GM19240 (cell line): ENCODE measurements at regions not wholly inside any gene's neighbourhood (a gene's known extent, or its start where the extent isn't known, plus 50 kb on each side); places are given as distances from the start of the nearest gene placed in this dataset.

Source experiments
- DNase-seq: peaks from one replicate; pipeline ENCODE4 v3.0.0; 2011; ENCODE audit warnings: low spot score; ENCODE audit not compliant: insufficient read length

- no peak for DNase-seq
Measured at GRCh38 chr4:184575306-184575705, 73.9 kb downstream of the CASP3 start.

- no peak for DNase-seq
Measured at GRCh38 chr4:184574861-184575260, 74.4 kb downstream of the CASP3 start.

GRCh38 chr4:184573701-184574100 is 75.5 kb downstream of the CASP3 start:
- DNase-seq, result no peak

GRCh38 chr4:184568770-184569169 is 80.5 kb downstream of the CASP3 start:
- DNase-seq, result no peak

- no peak for DNase-seq
Measured at GRCh38 chr4:184563621-184564020, 85.6 kb downstream of the CASP3 start.

- no peak for DNase-seq
Measured at GRCh38 chr4:184558996-184559395, 84.6 kb upstream of the IRF2 start.

GRCh38 chr4:184553891-184554290 is 79.5 kb upstream of the IRF2 start:
- no peak for DNase-seq

GRCh38 chr4:184550476-184550875 is 76.1 kb upstream of the IRF2 start:
- DNase-seq, result no peak

GRCh38 chr4:184548648-184549341 is 74.4 kb upstream of the IRF2 start:
- DNase-seq, result no peak

GRCh38 chr4:184548316-184548647 is 73.9 kb upstream of the IRF2 start:
- DNase-seq, result no peak

GRCh38 chr4:184544788-184545409 is 70.5 kb upstream of the IRF2 start:
- DNase-seq, result no peak

GRCh38 chr4:184541907-184542306 is 67.6 kb upstream of the IRF2 start:
- DNase-seq, result no peak

GRCh38 chr4:184540307-184540706 is 66.0 kb upstream of the IRF2 start:
- no peak for DNase-seq

GRCh38 chr4:184538023-184538599 is 63.8 kb upstream of the IRF2 start:
- DNase-seq, result peak; percentile 35

GRCh38 chr4:184537269-184538022 is 63.1 kb upstream of the IRF2 start:
- no peak for DNase-seq

- DNase-seq, result no peak
Measured at GRCh38 chr4:184536881-184537248, 62.5 kb upstream of the IRF2 start.

- DNase-seq, result no peak
Measured at GRCh38 chr4:184536065-184536880, 61.9 kb upstream of the IRF2 start.

- DNase-seq, result no peak
Measured at GRCh38 chr4:184534511-184535391, 60.4 kb upstream of the IRF2 start.

GRCh38 chr4:184533908-184534307 is 59.6 kb upstream of the IRF2 start:
- DNase-seq, result no peak

- no peak for DNase-seq
Measured at GRCh38 chr4:184531008-184531407, 56.7 kb upstream of the IRF2 start.

GRCh38 chr4:184529283-184529682 is 54.9 kb upstream of the IRF2 start:
- no peak for DNase-seq
